H1 (cell line): ENCODE measurements at regions not wholly inside any gene's neighbourhood (a gene's known extent, or its start where the extent isn't known, plus 50 kb on each side); places are given as distances from the start of the nearest gene placed in this dataset.

ENCODE experiments used
- CTCF ChIA-PET: fragments of 300-600 bp; sonication (Branson Sonifier 250); formaldehyde crosslinking; loops from one replicate; lab custom pipeline; 2021; ENCODE audit not compliant: partially characterized antibody; lab: Charles Lee
- POLR2A ChIA-PET: fragments of 300-600 bp; sonication (Branson Sonifier 250); formaldehyde crosslinking; loops from one replicate; lab custom pipeline; 2021; ENCODE audit warnings: inconsistent platforms; ENCODE audit not compliant: partially characterized antibody; lab: Charles Lee
- DNase-seq, 2 experiments: peaks; one replicate each; pipeline versions ENCODE4 v3.0.0 to v3.0.0-alpha.2; 2010 to 2022; ENCODE audit warnings: low spot score in 2 of 2, low read depth in 1 of 2, mixed read lengths in 1 of 2
- FAIRE-seq: peaks from 2 replicates; lab custom pipeline; 2011; peaks lifted over from hg19 to GRCh38; lab: Jason Lieb, UNC
- H2AFZ ChIP-seq: 2 replicates; pipeline ENCODE4 v1.8.1; 2012; ENCODE audit warnings: low read length, inconsistent platforms
- H2AK5ac ChIP-seq: 2 replicates; pipeline ENCODE4 v1.6.1; 2013; ENCODE audit warnings: low read depth, low read length
- H2BK120ac ChIP-seq: replicated peaks from 2 replicates; pipeline ENCODE3; 2013; ENCODE audit warnings: low read depth, low read length, inconsistent platforms
- H2BK12ac ChIP-seq: 2 replicates; pipeline ENCODE4 v1.6.1; 2013; ENCODE audit warnings: low read depth, low read length
- H2BK15ac ChIP-seq: 2 replicates; pipeline ENCODE4 v1.6.1; 2013; ENCODE audit warnings: low read length
- H2BK20ac ChIP-seq: 2 replicates; pipeline ENCODE4 v1.6.1; 2013; ENCODE audit warnings: low read length
- H2BK5ac ChIP-seq: 2 replicates; pipeline ENCODE4 v1.6.1; 2013; ENCODE audit warnings: low read depth, low read length
- H3K14ac ChIP-seq: 2 replicates; pipeline ENCODE4 v1.6.1; 2013; ENCODE audit warnings: inconsistent platforms; ENCODE audit not compliant: insufficient read length
- H3K18ac ChIP-seq: 2 replicates; pipeline ENCODE4 v1.6.1; 2013; ENCODE audit warnings: low read length; ENCODE audit errors: extremely low read depth
- H3K23ac ChIP-seq: 2 replicates; pipeline ENCODE4 v1.6.1; 2013; ENCODE audit warnings: inconsistent platforms; ENCODE audit not compliant: insufficient read length
- H3K23me2 ChIP-seq: 2 replicates; pipeline ENCODE4 v1.6.1; 2013; ENCODE audit warnings: low read depth, low read length
- H3K27ac ChIP-seq: 2 replicates; pipeline ENCODE4 v1.6.1; 2011; ENCODE audit warnings: low read depth, low read length, inconsistent platforms
- H3K27me3 ChIP-seq, 4 experiments: replicated peaks in 1 of 4; 1 replicate in 1 of 4; 2 replicates in 3 of 4; pipeline versions ENCODE4 v1.6.1 to v1.8.1; 2011 to 2013; ENCODE audit warnings: low read length in 3 of 4, mild to moderate bottlenecking in 3 of 4, inconsistent platforms in 2 of 4, mixed read lengths in 2 of 4, moderate library complexity in 1 of 4; ENCODE audit not compliant: control insufficient read depth in 3 of 4, insufficient read depth in 3 of 4; ENCODE audit errors: extremely low read depth in 1 of 4
- H3K36me3 ChIP-seq, 4 experiments: 2 replicates each; pipeline versions ENCODE4 v1.6.1 to v1.8.1; 2011 to 2013; ENCODE audit warnings: mild to moderate bottlenecking in 4 of 4, low read length in 3 of 4, moderate library complexity in 2 of 4, control low read depth in 1 of 4, inconsistent platforms in 1 of 4; ENCODE audit not compliant: insufficient read depth in 4 of 4, control insufficient read depth in 2 of 4
- H3K4ac ChIP-seq: replicated peaks from 2 replicates; pipeline ENCODE3; 2013; ENCODE audit warnings: low read length, low read depth, mixed read lengths, inconsistent platforms; ENCODE audit not compliant: insufficient read length
- H3K4me1 ChIP-seq, 4 experiments: replicated peaks in 1 of 4; 1 replicate in 1 of 4; 2 replicates in 3 of 4; pipeline versions ENCODE4 v1.6.1 to v1.8.1; 2011 to 2013; ENCODE audit warnings: low read length in 3 of 4, inconsistent platforms in 2 of 4, mixed read lengths in 1 of 4; ENCODE audit not compliant: insufficient read depth in 4 of 4, control insufficient read depth in 3 of 4
- H3K4me2 ChIP-seq, 2 experiments: 2 replicates each; pipeline versions ENCODE4 v1.6.1 to v1.8.1; 2011 to 2013; ENCODE audit warnings: low read depth in 2 of 2, low read length in 2 of 2, control low read depth in 1 of 2, inconsistent platforms in 1 of 2, mild to moderate bottlenecking in 1 of 2; ENCODE audit not compliant: insufficient read depth in 1 of 2
- H3K4me3 ChIP-seq, 4 experiments: fragments of 200-600, 300-600 bp in 1 of 4; sonication (generic), shearing (Covaris generic), sonication (Bioruptor Twin) in 1 of 4; 2 replicates each; pipeline versions ENCODE4 v1.5.1 to v1.8.1; 2011 to 2016; ENCODE audit warnings: low read length in 4 of 4, low read depth in 3 of 4, control low read depth in 2 of 4, inconsistent platforms in 2 of 4, mild to moderate bottlenecking in 2 of 4, mixed read lengths in 1 of 4, moderate library complexity in 1 of 4; ENCODE audit not compliant: insufficient read depth in 2 of 4; ENCODE audit errors: extremely low read depth in 1 of 4
- H3K56ac ChIP-seq: replicated peaks from 2 replicates; pipeline ENCODE3; 2013; ENCODE audit warnings: low read depth, mild to moderate bottlenecking, mixed read lengths, low read length, inconsistent platforms; ENCODE audit not compliant: insufficient read length
- H3K79me1 ChIP-seq: 2 replicates; pipeline ENCODE4 v1.6.1; 2013; ENCODE audit warnings: low read depth, low read length, control low read depth
- H3K79me2 ChIP-seq, 2 experiments: 2 replicates each; pipeline versions ENCODE4 v1.6.1 to v1.8.1; 2012 to 2013; ENCODE audit warnings: low read length in 2 of 2, mild to moderate bottlenecking in 2 of 2, inconsistent platforms in 1 of 2; ENCODE audit not compliant: insufficient read depth in 2 of 2, control insufficient read depth in 1 of 2
- H3K9ac ChIP-seq, 4 experiments: replicated peaks in 1 of 4; 1 replicate in 1 of 4; 2 replicates in 3 of 4; pipeline versions ENCODE4 v1.6.1 to v1.8.1; 2011 to 2013; ENCODE audit warnings: low read depth in 3 of 4, low read length in 3 of 4, control low read depth in 2 of 4, mild to moderate bottlenecking in 2 of 4, moderate library complexity in 2 of 4, inconsistent platforms in 1 of 4; ENCODE audit errors: extremely low read depth in 1 of 4
- H3K9me3 ChIP-seq, 2 experiments: 2 replicates each; pipeline versions ENCODE4 v1.6.1 to v1.8.1; 2012 to 2013; ENCODE audit warnings: mild to moderate bottlenecking in 2 of 2, moderate library complexity in 2 of 2, control low read depth in 1 of 2, inconsistent platforms in 1 of 2, low read depth in 1 of 2, low read length in 1 of 2, mixed read lengths in 1 of 2; ENCODE audit not compliant: insufficient read depth in 2 of 2
- H4K20me1 ChIP-seq, 2 experiments: replicated peaks in 1 of 2; 2 replicates each; pipeline versions ENCODE3 to v1.8.1; 2011 to 2013; ENCODE audit warnings: inconsistent platforms in 2 of 2, low read length in 2 of 2, mild to moderate bottlenecking in 1 of 2; ENCODE audit not compliant: insufficient read depth in 2 of 2, control insufficient read depth in 1 of 2
- H4K5ac ChIP-seq: 2 replicates; pipeline ENCODE4 v1.6.1; 2013; ENCODE audit warnings: low read length, low read depth, mixed read lengths, inconsistent platforms; ENCODE audit not compliant: insufficient read length
- H4K8ac ChIP-seq: 2 replicates; pipeline ENCODE4 v1.8.0; 2013; ENCODE audit warnings: mild to moderate bottlenecking, moderate library complexity, low read length, inconsistent platforms; ENCODE audit not compliant: insufficient read depth; ENCODE audit errors: extremely low read depth
- H4K91ac ChIP-seq: replicated peaks from 2 replicates; pipeline ENCODE3; 2013; ENCODE audit warnings: low read length, mixed read lengths, inconsistent platforms; ENCODE audit not compliant: insufficient read length
- ASH2L ChIP-seq: fragments of 200-600, 300-600 bp; sonication (generic); IDR thresholded peaks from one replicate; pipeline ENCODE4 v1.7.1; 2017; ENCODE audit warnings: low read length
- CBX8 ChIP-seq: fragments of 300-800, 300-1000 bp; sonication (generic); IDR thresholded peaks from 2 replicates; pipeline ENCODE4 v1.7.1; 2016; ENCODE audit warnings: low read depth, low read length, borderline replicate concordance
- CHD2 ChIP-seq: IDR thresholded peaks from 2 replicates; pipeline ENCODE4 v1.6.1; 2012; ENCODE audit warnings: low read length, improper control_type of control experiment
- FOSL1 ChIP-seq: IDR thresholded peaks from 2 replicates; pipeline ENCODE4 v1.6.1; 2011; ENCODE audit warnings: mild to moderate bottlenecking, low read depth, low read length, moderate library complexity; ENCODE audit not compliant: insufficient read depth
- GABPA ChIP-seq: IDR thresholded peaks from 2 replicates; pipeline ENCODE4 v1.6.1; 2011; ENCODE audit warnings: mild to moderate bottlenecking, low read length, moderate library complexity, borderline replicate concordance; ENCODE audit not compliant: insufficient read depth
- JUND ChIP-seq: IDR thresholded peaks from 2 replicates; pipeline ENCODE4 v1.6.1; 2011; ENCODE audit warnings: mild to moderate bottlenecking, improper control_type of control experiment, low read length
- KDM4A ChIP-seq: IDR thresholded peaks from one replicate; pipeline ENCODE4 v1.7.1; 2012; ENCODE audit warnings: low read depth, mild to moderate bottlenecking, moderate library complexity, low read length, inconsistent platforms; ENCODE audit not compliant: severe bottlenecking
- RFX5 ChIP-seq: IDR thresholded peaks from 2 replicates; pipeline ENCODE4 v1.6.1; 2011; ENCODE audit warnings: low read depth, low read length, improper control_type of control experiment, borderline replicate concordance
- SAP30 ChIP-seq: fragments of 300-600 bp; sonication (generic); IDR thresholded peaks from 2 replicates; pipeline ENCODE4 v1.7.1; 2012; ENCODE audit warnings: low read length, moderate library complexity, mild to moderate bottlenecking, inconsistent platforms; ENCODE audit not compliant: insufficient read depth, insufficient replicate concordance
- SIRT6 ChIP-seq: IDR thresholded peaks from one replicate; pipeline ENCODE4 v1.7.1; 2012; ENCODE audit warnings: low read length, inconsistent platforms
- SP1 ChIP-seq: IDR thresholded peaks from 2 replicates; pipeline ENCODE4 v1.6.1; 2011; ENCODE audit warnings: low read depth, low read length
- SRF ChIP-seq: IDR thresholded peaks from 2 replicates; pipeline ENCODE4 v1.6.1; 2011; ENCODE audit warnings: mild to moderate bottlenecking, low read depth, low read length, moderate library complexity
- TBP ChIP-seq: IDR thresholded peaks from 2 replicates; pipeline ENCODE4 v1.6.1; 2011; ENCODE audit warnings: low read depth, low read length, improper control_type of control experiment
- TCF12 ChIP-seq: IDR thresholded peaks from 2 replicates; pipeline ENCODE4 v1.6.1; 2011; ENCODE audit warnings: low read depth, mild to moderate bottlenecking, low read length
- WGBS, 2 experiments: shearing (Covaris generic) in 1 of 2; methylation state at CpG; one replicate each; pipeline versions ENCODE4 v1.1.6 to v1.1.7; 2013 to 2015; ENCODE audit warnings: low lambda C conversion rate in 2 of 2, mixed read lengths in 2 of 2, inconsistent platforms in 1 of 2, low coverage in 1 of 2, missing lambda C conversion rate in 1 of 2; ENCODE audit not compliant: insufficient replicate concordance in 2 of 2, insufficient coverage in 1 of 2, insufficient read length in 1 of 2; ENCODE audit errors: extremely low coverage in 1 of 2, missing lambda C conversion rate in 1 of 2; 5-methylcytosine and 5-hydroxymethylcytosine counted together
- TF ChIP-seq, protein P1 (sequence below): IDR thresholded peaks from 2 replicates; pipeline ENCODE4 v1.6.1; 2011; ENCODE audit warnings: low read length, improper control_type of control experiment

DNA sequence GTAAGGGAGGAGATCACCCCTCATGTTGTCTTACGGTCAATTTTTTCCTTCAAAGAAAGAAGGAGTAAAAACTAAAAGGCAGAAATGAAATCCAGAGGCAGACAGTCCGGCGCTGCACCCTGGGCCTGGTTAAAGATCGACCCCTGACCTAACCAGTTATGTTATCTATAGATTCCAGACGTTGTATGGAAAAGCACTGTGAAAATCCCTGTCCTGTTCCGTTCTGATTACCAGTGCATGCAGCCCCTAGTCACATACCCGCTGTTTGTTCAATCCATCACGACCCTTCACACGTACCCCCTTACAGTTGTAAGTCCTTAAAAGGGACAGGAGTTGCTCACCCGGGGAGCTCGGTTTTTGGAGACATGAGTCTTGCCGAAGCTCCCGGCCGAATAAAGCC, 105.6 kb upstream of the JADE1 start:
- DNase-seq = no peak
- no peaks in the 10 kb centered on the region for H3K23me2 ChIP-seq
- no peaks in the 10 kb centered on the region for H3K79me2 ChIP-seq
- ChIA-PET CTCF (interaction anchor here (0.7 kb wide), 1 partner anchor 191 kb away, joined by 3 read pairs; no protein-coding TSS in a partner anchor), POLR2A (no interaction called here)
- no peak overlapping the region for H2AK5ac ChIP-seq
- H4K91ac ChIP-seq = no peak overlapping the region
- H3K4ac ChIP-seq = no peak overlapping the region
- H3K9me3 ChIP-seq = no peaks in the 10 kb centered on the region
- no peak overlapping the region for H3K23ac ChIP-seq
- no peak overlapping the region for H2BK15ac ChIP-seq
- H3K18ac ChIP-seq = no peak overlapping the region
- H3K56ac ChIP-seq = no peak overlapping the region
- no peak overlapping the region for H3K4me2 ChIP-seq
- no peak overlapping the region for H4K8ac ChIP-seq
- no peak overlapping the region for H3K4me3 ChIP-seq
- H4K5ac ChIP-seq = no peak overlapping the region
- H3K4me1 ChIP-seq = no peaks in the 10 kb centered on the region; a peak in 1 of 7 replicates
- no peak overlapping the region for H2AFZ ChIP-seq
- H2BK120ac ChIP-seq = no peak overlapping the region
- WGBS, 2 experiments = 98% methylated on average over 14 of the region's 14 CpGs; no CpG with 5 or more reads in 1 of the 2 experiments
- no peak overlapping the region for H2BK12ac ChIP-seq
- no peaks in the 10 kb centered on the region for H3K79me1 ChIP-seq
- H4K20me1 ChIP-seq = no peaks in the 10 kb centered on the region
- no peak overlapping the region for H2BK5ac ChIP-seq
- H3K9ac ChIP-seq = no peak overlapping the region
- no peaks in the 10 kb centered on the region for H3K36me3 ChIP-seq
- no peak for FAIRE-seq
- H2BK20ac ChIP-seq = no peak overlapping the region
- H3K27me3 ChIP-seq = no peaks in the 10 kb centered on the region
- H3K27ac ChIP-seq = no peak overlapping the region
- H3K14ac ChIP-seq = no peak overlapping the region
- TF ChIP-seq KDM4A (no peak), GABPA (no peak), CBX8 (no peak), SAP30 (no peak), SP1 (no peak), TCF12 (no peak), FOSL1 (no peak), SIRT6 (no peak), SRF (no peak), ASH2L (no peak), TBP (no peak), CHD2 (no peak), RFX5 (no peak), JUND (no peak)
- TF ChIP-seq, protein P1, sequence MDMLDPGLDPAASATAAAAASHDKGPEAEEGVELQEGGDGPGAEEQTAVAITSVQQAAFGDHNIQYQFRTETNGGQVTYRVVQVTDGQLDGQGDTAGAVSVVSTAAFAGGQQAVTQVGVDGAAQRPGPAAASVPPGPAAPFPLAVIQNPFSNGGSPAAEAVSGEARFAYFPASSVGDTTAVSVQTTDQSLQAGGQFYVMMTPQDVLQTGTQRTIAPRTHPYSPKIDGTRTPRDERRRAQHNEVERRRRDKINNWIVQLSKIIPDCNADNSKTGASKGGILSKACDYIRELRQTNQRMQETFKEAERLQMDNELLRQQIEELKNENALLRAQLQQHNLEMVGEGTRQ = no peak
